ENCODE measurements at regions not wholly inside any gene's neighbourhood (a gene's known extent, or its start where the extent isn't known, plus 50 kb on each side); places are given as distances from the start of the nearest gene placed in this dataset.

- intact Hi-C loops (cut with DNase I), result no loop called here
- no peak for ATAC-seq
- TF ChIP-seq, protein P1, sequence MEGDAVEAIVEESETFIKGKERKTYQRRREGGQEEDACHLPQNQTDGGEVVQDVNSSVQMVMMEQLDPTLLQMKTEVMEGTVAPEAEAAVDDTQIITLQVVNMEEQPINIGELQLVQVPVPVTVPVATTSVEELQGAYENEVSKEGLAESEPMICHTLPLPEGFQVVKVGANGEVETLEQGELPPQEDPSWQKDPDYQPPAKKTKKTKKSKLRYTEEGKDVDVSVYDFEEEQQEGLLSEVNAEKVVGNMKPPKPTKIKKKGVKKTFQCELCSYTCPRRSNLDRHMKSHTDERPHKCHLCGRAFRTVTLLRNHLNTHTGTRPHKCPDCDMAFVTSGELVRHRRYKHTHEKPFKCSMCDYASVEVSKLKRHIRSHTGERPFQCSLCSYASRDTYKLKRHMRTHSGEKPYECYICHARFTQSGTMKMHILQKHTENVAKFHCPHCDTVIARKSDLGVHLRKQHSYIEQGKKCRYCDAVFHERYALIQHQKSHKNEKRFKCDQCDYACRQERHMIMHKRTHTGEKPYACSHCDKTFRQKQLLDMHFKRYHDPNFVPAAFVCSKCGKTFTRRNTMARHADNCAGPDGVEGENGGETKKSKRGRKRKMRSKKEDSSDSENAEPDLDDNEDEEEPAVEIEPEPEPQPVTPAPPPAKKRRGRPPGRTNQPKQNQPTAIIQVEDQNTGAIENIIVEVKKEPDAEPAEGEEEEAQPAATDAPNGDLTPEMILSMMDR (IDR thresholded peaks at IDR 0.05), result no peak
- no peak overlapping the region for H3K4me3 ChIP-seq
- no peaks in the 10 kb centered on the region for H3K4me1 ChIP-seq
- no peaks in the 10 kb centered on the region for H3K36me3 ChIP-seq (ENCODE audit: insufficient read depth in 1 of 2, low read depth in 1 of 2)
- H3K27me3 ChIP-seq (ENCODE audit: insufficient read depth in 3 of 3, low read length in 2 of 3), result no peaks in the 10 kb centered on the region
- H3K27ac ChIP-seq, result no peak overlapping the region
- H3K9me3 ChIP-seq, result no peaks in the 10 kb centered on the region
- no peak for DNase-seq
- 73 to 75% (median 74%) methylated on average over 8 of the region's 8 CpGs for WGBS, 3 donors
Measured at GRCh38 chr16:51867386-51868065, 679.4 kb downstream of the TOX3 start.

GRCh38 chr16:51864575-51864974 is 682.4 kb downstream of the TOX3 start:
- Histone ChIP-seq H3K9me3 (no peaks in the 10 kb centered on the region), H3K27me3 (ENCODE audit: insufficient read depth in 3 of 3, low read length in 2 of 3) (no peaks in the 10 kb centered on the region), H3K4me3 (no peak overlapping the region), H3K27ac (no peak overlapping the region), H3K4me1 (no peaks in the 10 kb centered on the region), H3K36me3 (ENCODE audit: insufficient read depth in 1 of 2, low read depth in 1 of 2) (no peaks in the 10 kb centered on the region)
- TF ChIP-seq, protein P1 (IDR thresholded peaks at IDR 0.05), result no peak
- DNase-seq, result no peak
- WGBS, 3 donors, result 78 to 86% (median 81%) methylated on average over 1 of the region's 1 CpG
- no peak for ATAC-seq
- intact Hi-C loops (cut with DNase I), result no loop called here

DNA sequence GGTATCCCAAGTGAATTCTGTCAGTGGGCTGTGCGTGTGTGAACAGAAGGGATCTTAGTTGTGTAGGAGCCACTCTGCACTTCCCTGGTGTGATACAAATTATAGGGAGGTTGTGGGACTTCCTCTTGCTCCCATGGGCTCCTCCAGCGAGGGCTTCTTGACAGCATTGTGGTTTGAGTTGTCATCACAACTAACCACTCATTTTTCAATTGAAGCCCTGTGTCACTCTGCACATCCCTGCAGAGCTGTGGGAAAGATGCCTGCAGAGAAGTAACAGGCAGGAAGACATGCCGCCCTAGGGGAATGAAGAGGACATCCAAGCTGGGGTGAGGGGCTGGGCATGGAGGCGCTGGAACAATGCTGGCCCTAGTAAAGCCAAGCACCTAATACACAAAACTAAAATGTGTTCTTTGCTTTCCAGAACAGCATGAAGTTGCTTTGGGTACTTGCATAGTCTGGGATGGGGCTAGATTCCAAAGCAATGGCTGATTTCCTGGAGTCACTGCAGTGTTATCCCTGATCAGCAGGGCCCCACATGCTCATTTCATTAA is 692.5 kb downstream of the TOX3 start:
- Histone ChIP-seq H3K9me3 (no peaks in the 10 kb centered on the region), H3K4me1 (no peaks in the 10 kb centered on the region), H3K27me3 (ENCODE audit: insufficient read depth in 3 of 3, low read length in 2 of 3) (no peaks in the 10 kb centered on the region), H3K4me3 (no peak overlapping the region), H3K36me3 (ENCODE audit: insufficient read depth in 1 of 2, low read depth in 1 of 2) (no peaks in the 10 kb centered on the region), H3K27ac (no peak overlapping the region)
- WGBS, 3 donors, result 65 to 77% (median 75%) methylated on average over 4 of the region's 4 CpGs
- intact Hi-C loops (cut with DNase I), result no loop called here
- ATAC-seq (no peak), DNase-seq (no peak)
- TF ChIP-seq, protein P1 (IDR thresholded peaks at IDR 0.05), result no peak

GRCh38 chr16:51853586-51853985 is 693.4 kb downstream of the TOX3 start:
- DNase-seq, result no peak
- H3K36me3 ChIP-seq (ENCODE audit: insufficient read depth in 1 of 2, low read depth in 1 of 2), result no peaks in the 10 kb centered on the region
- H3K4me3 ChIP-seq, result no peak overlapping the region
- WGBS, 3 donors, result 51 to 68% (median 54%) methylated on average over 1 of the region's 1 CpG
- H3K4me1 ChIP-seq, result no peaks in the 10 kb centered on the region
- no peak overlapping the region for H3K27ac ChIP-seq
- no peaks in the 10 kb centered on the region for H3K27me3 ChIP-seq (ENCODE audit: insufficient read depth in 3 of 3, low read length in 2 of 3)
- TF ChIP-seq, protein P1 (IDR thresholded peaks at IDR 0.05), result no peak
- intact Hi-C loops (cut with DNase I), result no loop called here
- no peak for ATAC-seq
- H3K9me3 ChIP-seq, result no peaks in the 10 kb centered on the region

GRCh38 chr16:51852892-51853291 is 694.1 kb downstream of the TOX3 start:
- 71 to 84% (median 78%) methylated on average over 1 of the region's 1 CpG for WGBS, 3 donors

More at GRCh38 chr16:51852892-51853291, 694.1 kb downstream of the TOX3 start:
- TF ChIP-seq, protein P1 (IDR thresholded peaks at IDR 0.05), result no peak
- Histone ChIP-seq H3K36me3 (ENCODE audit: insufficient read depth in 1 of 2, low read depth in 1 of 2) (no peaks in the 10 kb centered on the region), H3K9me3 (no peaks in the 10 kb centered on the region), H3K4me3 (no peak overlapping the region), H3K27ac (no peak overlapping the region), H3K4me1 (no peaks in the 10 kb centered on the region), H3K27me3 (ENCODE audit: insufficient read depth in 3 of 3, low read length in 2 of 3) (no peaks in the 10 kb centered on the region)
- DNase-seq, result no peak
- ATAC-seq, result no peak
- intact Hi-C loops (cut with DNase I), result no loop called here

All from psoas muscle (tissue), 7 donors.